ENCODE measurements at regions not wholly inside any gene's neighbourhood (a gene's known extent, or its start where the extent isn't known, plus 50 kb on each side); places are given as distances from the start of the nearest gene placed in this dataset.

DNA sequence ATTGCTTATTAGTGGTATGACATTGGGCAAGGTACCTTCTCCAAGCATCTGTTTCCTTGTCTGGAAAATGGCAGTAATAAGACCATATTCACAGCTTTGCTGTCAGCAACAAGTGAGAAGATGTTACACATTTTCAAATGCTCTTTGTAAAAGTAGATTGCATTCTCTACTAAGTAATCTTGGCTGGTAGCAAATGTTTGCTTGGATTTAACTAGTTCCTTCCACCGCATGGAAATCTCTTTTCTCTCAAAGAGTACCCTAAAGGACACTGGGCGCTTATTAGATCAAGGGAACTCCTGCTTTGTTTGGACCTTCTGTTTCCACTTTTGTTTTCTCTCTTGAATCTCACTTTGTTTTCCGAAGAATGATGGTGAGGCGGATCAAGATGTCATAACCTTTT, 185.2 kb upstream of the BMPER start:
- TF ChIP-seq TARDBP (IDR thresholded peaks at IDR 0.05) (no peak), FOXA1 (IDR thresholded peaks at IDR 0.05) (no peak), L3MBTL2 (conservative IDR thresholded peaks at IDR 0.05) (no peak), LEF1 (IDR thresholded peaks at IDR 0.05; ENCODE audit: borderline replicate concordance) (no peak), SP1 (IDR thresholded peaks at IDR 0.05) (no peak), NFRKB (IDR thresholded peaks at IDR 0.05) (no peak), FOXM1 (IDR thresholded peaks at IDR 0.05; ENCODE audit: borderline replicate concordance) (no peak), CTBP1 (IDR thresholded peaks at IDR 0.05; ENCODE audit: borderline replicate concordance) (no peak)
- TF ChIP-seq, protein P1, sequence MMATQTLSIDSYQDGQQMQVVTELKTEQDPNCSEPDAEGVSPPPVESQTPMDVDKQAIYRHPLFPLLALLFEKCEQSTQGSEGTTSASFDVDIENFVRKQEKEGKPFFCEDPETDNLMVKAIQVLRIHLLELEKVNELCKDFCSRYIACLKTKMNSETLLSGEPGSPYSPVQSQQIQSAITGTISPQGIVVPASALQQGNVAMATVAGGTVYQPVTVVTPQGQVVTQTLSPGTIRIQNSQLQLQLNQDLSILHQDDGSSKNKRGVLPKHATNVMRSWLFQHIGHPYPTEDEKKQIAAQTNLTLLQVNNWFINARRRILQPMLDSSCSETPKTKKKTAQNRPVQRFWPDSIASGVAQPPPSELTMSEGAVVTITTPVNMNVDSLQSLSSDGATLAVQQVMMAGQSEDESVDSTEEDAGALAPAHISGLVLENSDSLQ (IDR thresholded peaks at IDR 0.05) = no peak
- ChIA-PET CTCF (interaction anchor here (1.5 kb wide), 1 partner anchor 8 kb away, joined by 4 read pairs; no protein-coding TSS in a partner anchor), POLR2A (interaction anchor here (1.1 kb wide), 1 partner anchor 9 kb away, joined by 3 read pairs; no protein-coding TSS in a partner anchor)
- no peak for DNase-seq (ENCODE audit: extremely low spot score)

DNA sequence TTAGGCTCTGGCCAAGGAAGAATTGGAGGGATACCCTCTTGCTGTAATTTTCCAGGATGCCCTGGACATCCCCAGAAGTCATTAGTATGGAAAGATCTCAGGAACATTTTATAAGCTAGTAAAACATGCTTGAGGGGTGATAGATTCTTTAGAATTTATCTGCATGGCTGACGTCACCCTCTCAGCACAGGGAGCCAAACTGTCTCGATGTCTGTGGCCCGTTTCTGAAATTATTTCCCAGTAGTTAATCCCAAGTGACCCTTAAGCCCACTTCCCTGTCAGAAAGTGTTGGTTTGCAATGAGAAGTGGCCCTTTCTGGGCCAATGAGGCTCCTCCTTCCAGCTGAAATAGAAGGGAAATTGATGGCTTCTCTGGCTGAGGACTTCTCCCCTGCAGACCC, 184.5 kb upstream of the BMPER start:
- POLR2A ChIA-PET = interaction anchor here (0.8 to 2.0 kb wide), 6 partner anchors 9 to 187 kb away, joined by 3 to 6 read pairs (median 3); no protein-coding TSS in a partner anchor
- CTCF ChIA-PET = interaction anchor here (1.5 kb wide), 1 partner anchor 9 kb away, joined by 4 read pairs; no protein-coding TSS in a partner anchor
- peak; percentile 33 for DNase-seq (ENCODE audit: extremely low spot score)
- TF ChIP-seq NFRKB (IDR thresholded peaks at IDR 0.05) (no peak), SUZ12 (IDR thresholded peaks at IDR 0.05) (no peak), L3MBTL2 (conservative IDR thresholded peaks at IDR 0.05) (peak; percentile 5; the same call in 1 of the 2 replicates), CTBP1 (IDR thresholded peaks at IDR 0.05; ENCODE audit: borderline replicate concordance) (peak; percentile 69; the same call in 1 of the 2 replicates), SP1 (IDR thresholded peaks at IDR 0.05) (no peak), FOXM1 (IDR thresholded peaks at IDR 0.05; ENCODE audit: borderline replicate concordance) (no peak), ARNT (IDR thresholded peaks at IDR 0.05) (no peak)
- TF ChIP-seq, protein P1 (IDR thresholded peaks at IDR 0.05) = peak; percentile 73

DNA sequence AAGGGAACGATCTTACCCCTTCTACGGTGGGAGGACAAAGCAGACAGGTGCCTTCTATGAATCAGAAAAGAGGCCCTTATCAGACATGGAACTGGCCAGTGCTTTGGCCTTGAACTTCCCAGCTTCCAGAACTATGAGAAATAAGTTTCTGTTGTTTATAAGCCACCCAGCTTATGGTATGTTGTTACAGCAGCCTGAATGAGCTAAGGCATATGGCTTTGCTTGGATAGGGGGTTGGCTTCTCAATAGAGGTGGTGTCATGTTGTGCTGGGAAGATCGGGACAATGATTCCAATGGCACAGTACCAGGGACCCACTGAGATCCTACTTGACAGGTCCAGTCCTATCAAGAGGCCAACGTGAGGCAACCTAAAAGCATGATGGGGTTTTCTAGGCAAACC, 183.4 kb upstream of the BMPER start:
- ChIA-PET CTCF (interaction anchor here (0.8 to 1.6 kb wide), 3 partner anchors 10 to 174 kb away, joined by 3 to 8 read pairs (median 4); no protein-coding TSS in a partner anchor), POLR2A (interaction anchor here (0.9 to 2.0 kb wide), 8 partner anchors 9 to 186 kb away, joined by 3 to 10 read pairs (median 4); partner anchors contain the start of gene BMPER)
- DNase-seq (ENCODE audit: extremely low spot score) = no peak
- 0 out of 2 replicates have a peak, but pooled peaks have one; percentile 38 for TF ChIP-seq HDGF (IDR thresholded peaks at IDR 0.05; ENCODE audit: borderline replicate concordance)
- TF ChIP-seq TARDBP (IDR thresholded peaks at IDR 0.05) = no peak

DNA sequence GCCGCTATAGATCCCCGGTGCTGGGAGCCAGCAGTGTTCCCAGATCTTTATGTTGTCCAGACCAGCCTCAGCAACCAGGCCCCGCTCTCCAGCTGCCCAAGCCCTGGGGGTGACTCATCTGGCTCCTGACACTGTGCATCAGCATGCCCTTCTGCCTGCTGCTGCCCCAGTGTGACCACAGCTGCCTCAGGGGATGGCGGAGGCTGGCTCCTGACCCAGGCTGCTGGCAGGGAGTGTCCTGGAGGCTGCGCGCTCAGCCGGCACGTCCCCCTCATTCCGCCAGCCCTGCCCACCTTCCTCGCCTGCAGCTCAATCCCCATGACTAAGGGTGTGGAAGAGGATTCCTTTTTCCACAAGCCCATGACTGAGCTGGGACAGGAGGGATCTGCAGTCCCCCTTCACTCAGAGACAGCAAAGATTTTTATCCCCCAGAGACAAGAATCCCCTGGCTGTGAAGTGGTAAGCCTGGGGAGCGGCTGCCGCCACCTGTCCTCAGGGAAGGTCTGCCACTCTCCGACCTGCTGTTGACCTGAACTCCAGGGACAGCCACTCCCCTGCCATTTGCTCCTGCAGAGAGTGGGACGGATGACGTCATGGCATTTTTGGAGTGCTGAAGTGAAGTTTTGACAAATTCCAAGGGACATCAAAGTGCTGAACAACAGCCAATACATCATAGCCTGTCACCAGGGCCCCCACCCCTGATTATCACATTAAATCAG, 182.8 kb upstream of the BMPER start:
- CTCF ChIA-PET = interaction anchor here (0.8 to 1.6 kb wide), 3 partner anchors 12 to 210 kb away, joined by 3 to 8 read pairs (median 3); no protein-coding TSS in a partner anchor
- DNase-seq (ENCODE audit: extremely low spot score) = peak; percentile 58
- POLR2A ChIA-PET = interaction anchor here (0.9 to 2.0 kb wide), 7 partner anchors 9 to 182 kb away, joined by 3 to 10 read pairs (median 5); partner anchors contain the start of gene BMPER
- peak; percentile 2; the same call in 1 of the 2 replicates for TF ChIP-seq FOXM1 (IDR thresholded peaks at IDR 0.05; ENCODE audit: borderline replicate concordance)
- TF ChIP-seq, protein P1 (IDR thresholded peaks at IDR 0.05) = peak; percentile 95
- no peak for TF ChIP-seq SP1 (IDR thresholded peaks at IDR 0.05)
- TF ChIP-seq NFRKB (IDR thresholded peaks at IDR 0.05) = no peak
- peak; percentile 93 for TF ChIP-seq CTBP1 (IDR thresholded peaks at IDR 0.05; ENCODE audit: borderline replicate concordance)
- 0 out of 2 replicates have a peak, but pooled peaks have one; percentile 12 for TF ChIP-seq L3MBTL2 (conservative IDR thresholded peaks at IDR 0.05)
- TF ChIP-seq HDGF (IDR thresholded peaks at IDR 0.05; ENCODE audit: borderline replicate concordance) = no peak
- TF ChIP-seq ELF4 (IDR thresholded peaks at IDR 0.05) = no peak
- no peak for TF ChIP-seq ZNF384 (IDR thresholded peaks at IDR 0.05)
- peak; percentile 43; the same call in 1 of the 2 replicates for TF ChIP-seq ARNT (IDR thresholded peaks at IDR 0.05)
- TF ChIP-seq LEF1 (IDR thresholded peaks at IDR 0.05; ENCODE audit: borderline replicate concordance) = peak; percentile 95

DNA sequence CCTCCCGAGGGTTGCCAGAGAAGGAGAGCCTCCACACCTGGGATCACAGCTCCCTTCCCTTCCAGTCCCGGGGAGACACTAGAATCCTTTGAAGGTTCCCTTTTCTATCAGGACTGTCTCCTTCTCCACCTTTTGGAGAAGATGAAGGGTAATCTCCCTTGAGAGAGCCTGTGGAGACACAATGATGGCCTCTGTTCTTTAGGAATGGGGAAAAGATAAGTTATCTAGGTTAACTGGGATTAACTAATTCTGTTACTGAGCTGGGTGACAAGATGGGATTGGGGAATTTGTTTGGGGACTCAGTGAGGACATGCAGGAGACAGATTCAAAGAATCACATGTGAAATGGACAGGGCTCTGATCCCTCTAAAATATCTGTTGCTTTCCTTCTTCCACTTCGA, 181.1 kb upstream of the BMPER start:
- TF ChIP-seq BHLHE40 (IDR thresholded peaks at IDR 0.05; ENCODE audit: borderline replicate concordance) = no peak
- no peak for TF ChIP-seq NFRKB (IDR thresholded peaks at IDR 0.05)
- no peak for TF ChIP-seq ARNT (IDR thresholded peaks at IDR 0.05)
- no peak for TF ChIP-seq TARDBP (IDR thresholded peaks at IDR 0.05)
- no peak for TF ChIP-seq ZNF384 (IDR thresholded peaks at IDR 0.05)
- TF ChIP-seq HDGF (IDR thresholded peaks at IDR 0.05; ENCODE audit: borderline replicate concordance) = no peak
- TF ChIP-seq L3MBTL2 (conservative IDR thresholded peaks at IDR 0.05) = no peak
- TF ChIP-seq CTBP1 (IDR thresholded peaks at IDR 0.05; ENCODE audit: borderline replicate concordance) = no peak
- no peak for TF ChIP-seq FOXM1 (IDR thresholded peaks at IDR 0.05; ENCODE audit: borderline replicate concordance)
- CTCF ChIA-PET = no interaction called here
- POLR2A ChIA-PET = no interaction called here
- DNase-seq (ENCODE audit: extremely low spot score) = no peak
